ENCODE measurements at regions not wholly inside any gene's neighbourhood (a gene's known extent, or its start where the extent isn't known, plus 50 kb on each side); places are given as distances from the start of the nearest gene placed in this dataset.

DNA sequence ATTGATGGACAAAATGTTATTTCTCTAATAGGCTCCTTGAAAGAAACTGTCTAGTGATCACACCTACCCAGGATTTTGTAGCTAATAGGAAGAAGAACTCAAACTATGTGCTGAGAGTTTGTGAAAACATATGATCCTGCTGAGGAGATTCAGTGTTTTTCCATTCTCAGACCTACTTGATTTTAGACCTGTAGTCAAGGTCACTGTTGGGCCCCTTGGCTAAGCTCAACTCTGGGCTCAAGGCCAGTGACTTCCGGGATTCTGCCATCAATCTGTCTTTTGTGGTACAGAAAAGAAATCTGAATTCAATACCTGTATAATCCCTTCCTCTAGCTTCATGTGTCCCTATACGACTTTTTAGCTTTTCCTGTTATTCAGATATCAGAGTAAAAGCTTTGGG lies 79.7 kb upstream of the FERD3L start (continued):
- no peak for TF ChIP-seq RCOR1 (IDR thresholded peaks at IDR 0.05; ENCODE audit: low read length)
- TF ChIP-seq RAD21 (IDR thresholded peaks at IDR 0.05; ENCODE audit: low read length), result no peak
- TF ChIP-seq, protein P1, sequence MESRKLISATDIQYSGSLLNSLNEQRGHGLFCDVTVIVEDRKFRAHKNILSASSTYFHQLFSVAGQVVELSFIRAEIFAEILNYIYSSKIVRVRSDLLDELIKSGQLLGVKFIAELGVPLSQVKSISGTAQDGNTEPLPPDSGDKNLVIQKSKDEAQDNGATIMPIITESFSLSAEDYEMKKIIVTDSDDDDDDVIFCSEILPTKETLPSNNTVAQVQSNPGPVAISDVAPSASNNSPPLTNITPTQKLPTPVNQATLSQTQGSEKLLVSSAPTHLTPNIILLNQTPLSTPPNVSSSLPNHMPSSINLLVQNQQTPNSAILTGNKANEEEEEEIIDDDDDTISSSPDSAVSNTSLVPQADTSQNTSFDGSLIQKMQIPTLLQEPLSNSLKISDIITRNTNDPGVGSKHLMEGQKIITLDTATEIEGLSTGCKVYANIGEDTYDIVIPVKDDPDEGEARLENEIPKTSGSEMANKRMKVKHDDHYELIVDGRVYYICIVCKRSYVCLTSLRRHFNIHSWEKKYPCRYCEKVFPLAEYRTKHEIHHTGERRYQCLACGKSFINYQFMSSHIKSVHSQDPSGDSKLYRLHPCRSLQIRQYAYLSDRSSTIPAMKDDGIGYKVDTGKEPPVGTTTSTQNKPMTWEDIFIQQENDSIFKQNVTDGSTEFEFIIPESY (IDR thresholded peaks at IDR 0.05; ENCODE audit: borderline replicate concordance, low read depth), result no peak
- no peak for TF ChIP-seq NFIC (IDR thresholded peaks at IDR 0.05; ENCODE audit: borderline replicate concordance)
- TF ChIP-seq JUND (IDR thresholded peaks at IDR 0.05), result no peak

DNA sequence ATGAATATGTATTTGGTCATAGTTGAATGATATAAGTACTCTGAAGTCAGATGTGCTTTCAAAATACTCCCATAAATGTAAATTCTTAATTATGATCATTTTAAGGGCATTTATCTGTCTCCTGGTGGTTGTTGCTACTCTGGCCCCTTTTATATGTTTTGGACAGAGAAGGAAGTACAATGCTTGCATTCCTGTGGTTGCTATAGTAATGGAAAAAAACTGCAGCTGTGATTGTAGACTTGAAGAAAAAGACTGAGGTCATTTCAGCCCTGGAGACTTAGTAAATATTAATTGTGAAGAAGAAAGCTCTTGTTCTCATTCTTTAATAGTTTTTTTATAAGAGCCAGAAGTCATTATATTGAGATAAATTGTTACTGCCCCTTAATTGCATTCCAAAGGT lies 70.2 kb upstream of the FERD3L start:
- POLR2A ChIA-PET, result no interaction called here
- DNase-seq, result no peak

DNA sequence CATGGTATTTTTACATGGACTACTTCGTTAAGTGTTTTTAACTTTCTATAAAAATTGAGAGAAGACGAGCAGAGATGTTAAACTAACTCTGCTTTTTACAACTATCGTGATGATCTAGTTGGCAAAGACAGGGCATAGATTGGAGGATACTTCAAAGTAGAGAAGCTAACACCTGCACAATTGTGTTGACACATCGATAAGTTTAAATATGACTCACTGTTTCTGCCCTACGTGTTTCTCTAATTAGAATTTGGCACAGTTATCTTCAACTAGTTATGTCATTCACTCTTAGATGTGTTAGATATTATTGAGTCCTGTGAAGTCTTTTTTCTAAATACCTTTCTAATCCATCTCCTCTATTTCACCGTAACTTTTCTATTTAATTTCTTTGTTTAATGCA lies 68.5 kb upstream of the FERD3L start:
- no peaks in the 10 kb centered on the region for H3K79me2 ChIP-seq (ENCODE audit: insufficient read depth)
- ChIA-PET POLR2A (no interaction called here), CTCF (interaction anchor here (0.6 kb wide), 1 partner anchor 26 kb away, joined by 3 read pairs; no protein-coding TSS in a partner anchor)
- H3K36me3 ChIP-seq (replicated peaks in 1 of 2; ENCODE audit: control insufficient read depth in 1 of 2, insufficient read depth in 2 of 2, low read length in 1 of 2), result no peaks in the 10 kb centered on the region
- no peak for TF ChIP-seq EZH2phosphoT487 (IDR thresholded peaks at IDR 0.05; ENCODE audit: borderline replicate concordance, low read depth)
- H3K4me2 ChIP-seq, result no peak overlapping the region
- no peaks in the 10 kb centered on the region; a peak in 1 of 4 replicates for H3K4me1 ChIP-seq (ENCODE audit: control insufficient read depth in 1 of 2, insufficient read depth in 2 of 2, low read depth in 1 of 2, low read length in 1 of 2)
- no peak overlapping the region for H2AFZ ChIP-seq (ENCODE audit: low read depth)
- no peak overlapping the region for H3K4me3 ChIP-seq (ENCODE audit: low read depth in 2 of 2, low read length in 1 of 2)
- H3K27ac ChIP-seq (ENCODE audit: low read depth in 2 of 2, low read length in 1 of 2), result no peak overlapping the region
- no peaks in the 10 kb centered on the region for H3F3A ChIP-seq (replicated peaks; ENCODE audit: insufficient read depth)
- 14% methylated on average over 6 of the region's 6 CpGs for WGBS (ENCODE audit: low lambda C conversion rate)
- H4K20me1 ChIP-seq (ENCODE audit: insufficient read depth), result no peaks in the 10 kb centered on the region
- H3K9me2 ChIP-seq, result no peaks in the 10 kb centered on the region
- peaks cover 7% of the 10 kb centered on the region; the same call in 1 of the 2 replicates for H3K27me3 ChIP-seq (ENCODE audit: insufficient read depth)
- H3K9me3 ChIP-seq, result no peaks in the 10 kb centered on the region
- H3K9ac ChIP-seq, result no peak overlapping the region
- DNase-seq, result no peak

More for the DNA sequence above, 70.2 kb upstream of the FERD3L start:
- H3K27ac ChIP-seq (ENCODE audit: low read depth in 2 of 2, low read length in 1 of 2), result no peak overlapping the region
- H3F3A ChIP-seq (replicated peaks; ENCODE audit: insufficient read depth), result no peaks in the 10 kb centered on the region
- peaks cover 7% of the 10 kb centered on the region; the same call in 1 of the 2 replicates for H3K27me3 ChIP-seq (ENCODE audit: insufficient read depth)
- H3K4me2 ChIP-seq, result no peak overlapping the region
- CTCF ChIA-PET, result no interaction called here
- no peaks in the 10 kb centered on the region for H3K79me2 ChIP-seq (ENCODE audit: insufficient read depth)
- H4K20me1 ChIP-seq (ENCODE audit: insufficient read depth), result no peaks in the 10 kb centered on the region
- no peak overlapping the region for H3K4me3 ChIP-seq (ENCODE audit: low read depth in 2 of 2, low read length in 1 of 2)
- H3K9me3 ChIP-seq, result no peaks in the 10 kb centered on the region
- no peak overlapping the region for H3K9ac ChIP-seq
- TF ChIP-seq, protein P2, sequence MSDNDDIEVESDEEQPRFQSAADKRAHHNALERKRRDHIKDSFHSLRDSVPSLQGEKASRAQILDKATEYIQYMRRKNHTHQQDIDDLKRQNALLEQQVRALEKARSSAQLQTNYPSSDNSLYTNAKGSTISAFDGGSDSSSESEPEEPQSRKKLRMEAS (IDR thresholded peaks at IDR 0.05; ENCODE audit: low read depth), result no peak
- no peak for TF ChIP-seq MXI1 (IDR thresholded peaks at IDR 0.05; ENCODE audit: low read depth, low read length)
- TF ChIP-seq, protein P3, sequence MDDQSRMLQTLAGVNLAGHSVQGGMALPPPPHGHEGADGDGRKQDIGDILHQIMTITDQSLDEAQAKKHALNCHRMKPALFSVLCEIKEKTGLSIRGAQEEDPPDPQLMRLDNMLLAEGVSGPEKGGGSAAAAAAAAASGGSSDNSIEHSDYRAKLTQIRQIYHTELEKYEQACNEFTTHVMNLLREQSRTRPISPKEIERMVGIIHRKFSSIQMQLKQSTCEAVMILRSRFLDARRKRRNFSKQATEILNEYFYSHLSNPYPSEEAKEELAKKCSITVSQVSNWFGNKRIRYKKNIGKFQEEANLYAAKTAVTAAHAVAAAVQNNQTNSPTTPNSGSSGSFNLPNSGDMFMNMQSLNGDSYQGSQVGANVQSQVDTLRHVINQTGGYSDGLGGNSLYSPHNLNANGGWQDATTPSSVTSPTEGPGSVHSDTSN (IDR thresholded peaks at IDR 0.05), result no peak
- H3K9me2 ChIP-seq, result no peaks in the 10 kb centered on the region
- no peak overlapping the region for H2AFZ ChIP-seq (ENCODE audit: low read depth)
- no peaks in the 10 kb centered on the region; a peak in 1 of 4 replicates for H3K4me1 ChIP-seq (ENCODE audit: control insufficient read depth in 1 of 2, insufficient read depth in 2 of 2, low read depth in 1 of 2, low read length in 1 of 2)
- no peaks in the 10 kb centered on the region for H3K36me3 ChIP-seq (replicated peaks in 1 of 2; ENCODE audit: control insufficient read depth in 1 of 2, insufficient read depth in 2 of 2, low read length in 1 of 2)
